Prostate gland (tissue), 2 donors: ENCODE measurements at regions not wholly inside any gene's neighbourhood (a gene's known extent, or its start where the extent isn't known, plus 50 kb on each side); places are given as distances from the start of the nearest gene placed in this dataset.

ENCODE experiments used
- CTCF ChIP-seq, 4 experiments: fragments of 200-600 bp in 2 of 4; fragments of 450-650 bp in 2 of 4; sonication (generic) in 2 of 4; IDR thresholded peaks; 1 replicate in 3 of 4; 2 replicates in 1 of 4; pipeline ENCODE4 v1.5.1; 2016 to 2019; ENCODE audit warnings: antibody characterized with exemption in 4 of 4, mild to moderate bottlenecking in 2 of 4, moderate library complexity in 2 of 4
- POLR2A ChIP-seq: fragments of 450-650 bp; IDR thresholded peaks from one replicate; pipeline ENCODE4 v1.6.1; 2016; ENCODE audit warnings: antibody characterized with exemption, mild to moderate bottlenecking
- POLR2AphosphoS5 ChIP-seq: sonication (generic); formaldehyde crosslinking; IDR thresholded peaks from one replicate; pipeline ENCODE4 v1.6.1; 2017; ENCODE audit warnings: antibody characterized with exemption

- TF ChIP-seq POLR2AphosphoS5 (no peak), CTCF (IDR thresholded peaks at IDR 0.05) (no peak), POLR2A (no peak)
Measured at GRCh38 chrX:10847333-10847732, 226.9 kb upstream of the MID1 start.
